NCI-H1694 treated with DMSO at 0.1 percent for 48 hours (cell line): ENCODE measurements at regions not wholly inside any gene's neighbourhood (a gene's known extent, or its start where the extent isn't known, plus 50 kb on each side); places are given as distances from the start of the nearest gene placed in this dataset.
"Not testable (repeated sequence)": the region's sequence is repeated elsewhere in the genome, so short reads cannot be mapped to it uniquely, and the experiment has no call there.

Experiments used
- DNase-seq: peaks from one replicate; lab custom pipeline; 2025; lab: John Stamatoyannopoulos, UW

DNA sequence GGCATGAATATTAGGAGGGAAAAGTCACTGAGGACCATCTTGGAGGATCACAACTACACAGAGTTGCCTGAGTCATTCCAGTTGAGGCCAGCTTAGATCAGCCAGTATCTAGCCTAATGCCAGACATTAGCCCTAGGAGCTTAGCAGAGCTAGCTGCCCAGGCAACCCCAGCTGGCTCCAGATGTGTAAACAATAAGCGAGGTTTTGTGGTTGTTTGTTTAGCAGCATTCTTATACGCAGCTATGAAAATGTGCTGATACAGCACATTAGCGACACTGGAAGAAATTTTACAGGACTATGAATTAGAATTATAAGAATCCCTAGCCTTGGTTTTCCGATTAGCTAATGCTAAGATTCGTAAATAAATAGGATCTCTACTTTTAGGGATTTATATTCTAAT, 59.3 kb downstream of the BTBD3 start:
- no peak for DNase-seq

DNA sequence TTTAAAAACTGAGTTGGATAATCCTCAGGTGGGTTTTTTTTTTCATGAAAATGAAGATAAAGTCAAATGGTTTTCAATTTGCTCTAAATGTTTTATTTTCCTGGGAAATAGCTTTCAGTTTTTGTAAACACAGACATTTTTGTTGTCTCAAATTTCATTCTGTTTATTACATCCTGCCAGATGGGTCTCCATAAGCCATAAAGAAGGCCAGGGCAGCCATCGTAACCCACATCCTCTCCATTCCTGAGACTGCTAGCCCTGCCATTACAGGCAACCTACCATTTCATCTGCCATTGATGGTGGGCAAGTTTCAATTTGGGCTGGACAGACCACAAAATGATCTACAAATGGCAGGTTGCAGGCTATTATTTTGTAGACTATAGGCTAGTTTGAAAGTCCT, 60.8 kb downstream of the BTBD3 start:
- DNase-seq = no peak

DNA sequence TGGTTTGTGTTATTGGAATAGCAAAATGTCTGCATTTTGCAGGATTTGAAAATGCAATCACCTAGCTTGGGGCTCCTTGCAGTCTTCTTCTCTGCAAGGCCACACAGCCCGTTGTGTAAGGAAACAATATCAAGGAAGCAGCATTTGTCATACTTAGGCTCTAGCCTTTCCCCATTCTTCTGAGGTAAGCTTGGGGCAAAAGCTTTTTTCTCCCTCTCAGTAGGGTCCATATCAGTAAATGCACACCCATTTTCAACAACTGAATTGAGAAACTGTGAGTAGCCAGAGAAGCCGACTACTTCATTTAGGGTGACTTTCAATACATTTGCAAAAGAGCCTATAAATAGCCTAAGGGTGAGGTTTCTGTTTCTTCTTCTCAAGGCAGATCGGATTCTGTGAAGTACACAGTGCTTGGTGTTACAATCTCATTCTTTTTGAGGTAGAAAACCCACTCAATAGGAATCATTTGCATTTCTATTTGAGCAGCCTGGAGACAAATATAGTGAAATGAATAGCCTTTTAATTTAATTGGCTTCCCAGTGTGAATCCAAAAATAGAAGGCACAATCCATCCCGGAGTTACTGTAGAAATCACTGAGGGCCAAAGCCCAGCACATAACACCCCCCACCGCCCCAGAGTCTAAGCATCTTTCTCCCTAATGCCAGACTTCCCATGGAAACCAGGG, 61.8 kb downstream of the BTBD3 start:
- no peak for DNase-seq

- no peak for DNase-seq
Measured at GRCh38 chr20:11980263-11980662, 62.6 kb downstream of the BTBD3 start.

DNA sequence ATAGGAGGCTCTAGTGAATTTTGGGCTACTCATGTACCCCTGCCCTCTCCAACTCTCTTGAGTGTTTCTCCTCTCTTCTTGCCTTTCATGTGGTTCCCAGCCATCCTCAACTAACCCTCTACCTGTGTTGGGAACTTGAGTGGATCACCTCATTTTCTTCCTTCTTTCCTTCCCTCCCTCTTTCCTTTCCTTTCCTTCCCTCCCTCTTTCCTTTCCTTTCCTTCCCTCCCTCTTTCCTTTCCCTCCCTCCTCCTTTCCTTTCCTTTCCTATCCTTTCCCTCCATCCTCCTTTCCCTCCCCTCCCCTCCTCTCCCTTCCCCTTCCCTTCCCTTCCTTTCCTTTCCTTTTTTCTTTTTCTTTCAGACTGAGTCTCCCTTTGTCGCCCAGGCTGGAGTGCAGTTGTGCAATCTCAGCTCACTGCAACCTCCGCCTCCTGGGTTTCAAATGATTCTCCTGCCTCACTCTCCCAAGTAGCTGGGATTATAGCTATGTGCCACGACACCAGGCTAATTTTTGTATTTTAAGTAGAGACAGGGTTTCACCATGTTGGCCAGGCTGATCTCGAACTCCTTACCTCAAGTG, 63.8 kb downstream of the BTBD3 start:
- DNase-seq = no peak

DNA sequence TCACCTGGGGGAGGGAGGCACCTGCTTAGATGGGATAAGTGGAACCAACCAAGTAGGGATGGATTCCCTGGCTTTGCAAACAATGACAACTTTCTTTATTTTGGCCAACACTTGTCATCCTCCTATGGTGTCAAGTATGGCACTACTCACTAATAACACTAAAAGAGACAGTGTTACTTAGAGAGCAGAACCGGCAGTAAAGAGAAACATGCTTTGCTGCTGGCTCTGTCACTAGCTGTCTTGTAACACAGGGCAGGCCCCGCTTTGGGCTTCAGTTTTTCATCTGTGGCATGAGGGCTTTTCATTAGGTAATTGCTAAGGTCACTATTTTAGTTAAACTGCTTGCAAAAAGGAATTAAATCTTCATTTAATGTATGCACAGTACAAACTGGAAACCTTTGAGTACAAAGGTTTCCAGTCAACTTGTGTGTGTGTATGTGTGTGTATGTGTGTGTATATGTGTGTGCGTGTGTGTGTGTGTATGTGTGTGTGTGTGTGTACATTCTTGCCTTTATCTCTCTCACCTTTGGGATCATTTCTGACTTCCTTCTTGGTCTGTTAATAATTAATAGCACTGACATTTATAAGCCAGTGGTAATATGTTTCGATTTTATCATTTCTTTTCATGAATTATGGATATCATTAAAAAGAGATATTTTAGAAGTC, 64.7 kb downstream of the BTBD3 start:
- DNase-seq = no peak

GRCh38 chr20:11982955-11983470, 65.3 kb downstream of the BTBD3 start:
- DNase-seq = no peak

- no peak for DNase-seq
Measured at GRCh38 chr20:11986954-11987353, 69.3 kb downstream of the BTBD3 start.

- no peak for DNase-seq
Measured at GRCh38 chr20:11987526-11987925, 69.8 kb downstream of the BTBD3 start.

GRCh38 chr20:11989018-11989771, 71.5 kb downstream of the BTBD3 start:
- no peak for DNase-seq

GRCh38 chr20:11992426-11992825, 74.7 kb downstream of the BTBD3 start:
- DNase-seq = no peak

DNA sequence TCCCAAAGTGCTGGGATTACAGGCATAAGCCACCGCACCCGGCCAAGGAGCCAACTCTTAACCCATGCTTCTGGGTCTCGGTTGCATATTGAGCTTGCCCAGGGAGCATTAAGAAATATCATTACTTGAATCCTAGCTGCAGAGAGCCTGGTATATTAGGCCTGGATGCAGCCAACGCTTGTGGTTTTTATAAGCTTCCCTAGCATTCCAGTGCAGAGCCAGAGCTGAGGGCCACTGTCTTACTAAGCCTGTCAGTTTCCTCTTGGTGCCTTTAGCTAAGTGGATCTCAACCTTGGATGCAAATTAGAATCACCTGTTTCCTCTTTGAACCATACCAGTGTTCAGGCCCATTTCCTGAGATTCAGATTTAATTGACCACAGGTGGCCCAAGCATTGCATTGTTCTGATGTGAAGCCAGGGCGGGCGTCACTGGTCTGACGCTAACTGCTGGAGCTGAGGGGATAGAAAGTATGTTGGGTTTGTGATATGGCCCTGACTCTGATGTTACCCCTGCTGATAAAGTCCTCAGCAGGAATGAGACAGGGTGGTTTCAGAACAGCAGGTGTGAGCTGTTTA, 76.3 kb downstream of the BTBD3 start:
- DNase-seq = no peak

DNA sequence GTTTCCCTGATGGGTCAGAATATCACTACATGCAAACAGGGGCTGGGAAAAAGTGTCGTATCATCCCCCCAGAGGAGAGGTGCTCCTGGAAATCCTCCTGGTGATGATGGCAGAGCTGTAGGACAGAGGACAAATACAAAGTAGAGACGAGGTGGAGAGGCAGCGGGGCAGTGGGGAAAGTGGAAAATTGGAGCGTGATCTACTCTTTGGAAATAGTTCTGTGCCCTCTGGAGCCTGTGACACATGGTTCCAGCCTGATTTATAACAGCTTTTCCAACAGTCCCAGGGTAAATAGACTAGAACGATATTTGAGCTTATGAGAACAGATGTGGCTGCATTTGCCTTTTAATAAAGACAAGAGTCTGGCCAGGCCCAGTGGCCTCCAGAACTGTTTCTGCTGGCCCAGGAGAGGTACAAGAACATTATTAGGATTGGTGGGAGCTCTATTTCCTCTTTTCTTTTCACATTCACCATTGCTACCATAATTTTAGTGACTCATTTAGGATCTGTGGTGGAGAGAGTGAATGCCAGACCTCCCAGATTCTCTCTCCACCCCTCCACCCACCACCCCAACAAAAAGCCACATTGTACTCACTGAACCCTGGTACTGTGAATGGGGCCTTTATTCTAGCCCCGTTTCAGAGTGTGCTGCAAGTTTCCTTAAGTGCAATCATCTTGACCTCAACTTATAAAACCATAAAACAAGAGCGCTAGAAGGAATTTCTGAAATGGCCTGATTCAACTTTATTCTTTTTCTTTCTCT, 78.3 kb downstream of the BTBD3 start:
- no peak for DNase-seq

DNA sequence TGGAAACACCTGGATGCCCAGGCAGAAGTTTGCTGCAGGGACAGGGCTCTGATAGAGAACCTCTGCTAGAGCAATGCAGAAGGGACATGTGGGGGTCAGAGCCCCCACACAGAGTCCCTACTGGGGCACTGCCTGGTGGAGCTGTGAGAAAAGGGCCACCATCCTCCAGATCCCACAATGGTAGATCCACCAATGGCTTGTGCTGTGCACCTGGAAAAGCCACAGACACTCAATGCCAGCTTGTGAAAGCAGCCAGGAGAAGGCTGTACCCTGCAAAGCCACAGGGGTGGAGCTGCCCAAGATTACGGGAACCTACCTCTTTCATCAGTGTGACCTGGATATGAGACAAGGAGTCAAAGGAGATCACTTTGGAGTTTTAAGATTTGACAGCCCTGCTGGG, 87.1 kb downstream of the BTBD3 start:
- DNase-seq = not testable (repeated sequence)

DNA sequence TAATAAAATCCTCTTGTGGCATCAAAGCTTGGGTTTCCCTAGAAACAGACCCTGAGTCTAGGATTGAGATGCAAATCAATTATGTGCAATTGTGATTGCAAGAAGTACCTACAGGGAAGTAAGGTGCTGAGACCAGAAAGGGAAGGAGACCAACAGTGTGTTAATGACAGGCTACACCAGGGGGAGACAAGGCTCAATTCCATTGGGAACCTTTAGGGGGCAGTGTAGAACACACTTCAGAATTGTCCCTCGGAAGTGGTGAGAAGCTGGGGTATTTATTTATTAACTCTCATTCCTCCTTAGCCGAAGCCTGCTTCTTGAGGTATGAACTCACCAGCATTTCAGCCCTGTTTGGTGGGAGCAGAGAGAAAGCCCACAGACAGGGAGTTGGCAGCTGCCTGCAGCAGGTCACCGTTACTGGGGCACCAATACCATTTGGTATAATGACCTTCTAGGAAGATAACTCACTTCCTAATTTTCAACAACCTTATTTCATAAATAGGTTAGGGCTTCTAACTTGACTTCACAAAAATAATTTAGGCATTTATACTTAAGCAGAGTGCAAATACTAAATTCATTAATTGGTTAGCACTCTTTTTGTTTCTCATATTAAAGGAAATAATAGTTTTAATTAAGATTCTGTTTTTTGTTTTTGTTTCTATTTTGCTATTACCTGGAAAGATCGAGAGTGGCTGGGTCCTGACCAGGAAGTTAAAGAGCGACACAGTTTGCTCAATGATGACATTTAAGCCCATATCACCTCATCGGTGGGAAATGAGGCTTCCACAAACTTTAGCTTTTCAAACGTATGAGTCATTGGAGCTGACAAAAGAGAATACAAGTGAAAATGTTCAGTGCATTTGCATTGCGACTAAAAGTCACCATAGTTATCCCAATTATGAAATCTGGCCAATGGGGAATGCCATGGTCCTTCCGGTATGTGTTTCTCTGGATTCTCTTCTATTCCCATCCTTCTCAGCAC, 94.8 kb downstream of the BTBD3 start:
- peak; percentile 35 for DNase-seq

- DNase-seq = no peak
Measured at GRCh38 chr20:12014276-12014675, 96.6 kb downstream of the BTBD3 start.

GRCh38 chr20:12014736-12015135, 97.0 kb downstream of the BTBD3 start:
- DNase-seq = no peak

DNA sequence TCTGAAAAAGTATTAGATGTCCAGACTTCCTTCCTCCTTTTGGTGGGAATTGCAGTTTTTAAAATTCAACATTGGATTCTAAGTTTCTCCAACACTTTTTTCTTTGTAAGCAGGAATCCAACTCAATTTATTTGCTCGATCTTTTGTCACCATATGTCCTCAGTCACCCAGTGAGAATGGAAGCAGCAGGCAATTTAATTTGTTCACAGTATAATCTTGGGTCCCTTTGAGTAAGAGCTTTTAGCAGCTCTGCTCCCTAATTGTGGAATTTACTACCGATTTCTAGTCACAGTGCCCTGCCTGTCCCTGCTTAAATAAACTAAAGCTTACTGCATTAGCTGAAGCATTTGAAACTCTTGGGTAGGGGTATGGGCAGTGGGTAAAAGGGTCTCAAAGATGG, 98.6 kb downstream of the BTBD3 start:
- DNase-seq = no peak

- no peak for DNase-seq
Measured at GRCh38 chr20:12019715-12020114, 102.0 kb downstream of the BTBD3 start.

- DNase-seq = no peak
Measured at GRCh38 chr20:12020846-12021245, 103.2 kb downstream of the BTBD3 start.
